CD14-positive monocyte (primary cell): ENCODE measurements at regions not wholly inside any gene's neighbourhood (a gene's known extent, or its start where the extent isn't known, plus 50 kb on each side); places are given as distances from the start of the nearest gene placed in this dataset.

ENCODE experiments used
- DNase-seq, 3 donors: peaks; one replicate each; pipeline ENCODE4 v3.0.0-alpha.2; 2011 to 2022
- H2AFZ ChIP-seq: 2 replicates; pipeline ENCODE4 v1.6.0; 2012; ENCODE audit warnings: mild to moderate bottlenecking, low read depth, low read length, inconsistent platforms; ENCODE audit not compliant: insufficient read depth, poor library complexity, severe bottlenecking
- H3K27ac ChIP-seq, 2 donors: 1 replicate in 1 of 2; 2 replicates in 1 of 2; pipeline ENCODE4 v1.5.1; 2012 to 2013; ENCODE audit warnings: low read length in 2 of 2, control low read depth in 1 of 2, inconsistent platforms in 1 of 2, low read depth in 1 of 2, mild to moderate bottlenecking in 1 of 2
- H3K27me3 ChIP-seq, 2 donors: one replicate each; pipeline versions ENCODE4 v1.6.0 to v1.6.1; 2011 to 2013; ENCODE audit warnings: low read length in 2 of 2; ENCODE audit not compliant: control insufficient read depth in 2 of 2, insufficient read depth in 2 of 2
- H3K36me3 ChIP-seq, 2 donors: replicated peaks in 1 of 2; 1 replicate in 1 of 2; 2 replicates in 1 of 2; pipeline versions ENCODE4 v1.5.1 to v1.6.1; 2012 to 2013; ENCODE audit warnings: low read length in 2 of 2, control low read depth in 1 of 2, inconsistent platforms in 1 of 2, mild to moderate bottlenecking in 1 of 2; ENCODE audit not compliant: insufficient read depth in 2 of 2, control insufficient read depth in 1 of 2
- H3K4me1 ChIP-seq, 2 donors: 1 replicate in 1 of 2; 2 replicates in 1 of 2; pipeline versions ENCODE4 v1.5.1 to v1.6.1; 2012 to 2013; ENCODE audit warnings: low read length in 2 of 2, control low read depth in 1 of 2, inconsistent platforms in 1 of 2, mild to moderate bottlenecking in 1 of 2, moderate library complexity in 1 of 2; ENCODE audit not compliant: insufficient read depth in 2 of 2, control insufficient read depth in 1 of 2
- H3K4me2 ChIP-seq: replicated peaks from 2 replicates; pipeline ENCODE3; 2012; ENCODE audit warnings: low read length, moderate library complexity, mild to moderate bottlenecking; ENCODE audit not compliant: poor library complexity, severe bottlenecking; ENCODE audit errors: extremely low read depth
- H3K4me3 ChIP-seq, 3 experiments: fragments of 200-600 bp in 1 of 3; sonication (generic) in 1 of 3; replicated peaks in 1 of 3; 1 replicate in 2 of 3; 2 replicates in 1 of 3; pipeline ENCODE4 v1.5.1; 2011 to 2013; ENCODE audit warnings: low read length in 3 of 3, mild to moderate bottlenecking in 3 of 3, control low read depth in 2 of 3, low read depth in 2 of 3, inconsistent platforms in 1 of 3, moderate library complexity in 1 of 3
- H3K79me2 ChIP-seq: 2 replicates; pipeline ENCODE4 v1.6.0; 2012; ENCODE audit warnings: mild to moderate bottlenecking, control low read depth, inconsistent platforms, low read length, moderate library complexity; ENCODE audit not compliant: insufficient read depth
- H3K9ac ChIP-seq: 2 replicates; pipeline ENCODE4 v1.6.0; 2017; ENCODE audit warnings: low read length, mild to moderate bottlenecking; ENCODE audit not compliant: insufficient read depth, poor library complexity, severe bottlenecking
- H3K9me3 ChIP-seq, 2 donors: replicated peaks in 1 of 2; 1 replicate in 1 of 2; 2 replicates in 1 of 2; pipeline versions ENCODE4 v1.5.1 to v1.6.1; 2012 to 2013; ENCODE audit warnings: low read length in 2 of 2, control low read depth in 1 of 2; ENCODE audit not compliant: control insufficient read depth in 1 of 2, insufficient read depth in 1 of 2
- H4K20me1 ChIP-seq: 2 replicates; pipeline ENCODE4 v1.6.0; 2012; ENCODE audit warnings: mild to moderate bottlenecking, low read length, control low read depth, moderate library complexity; ENCODE audit not compliant: insufficient read depth
- H3K27ac Mint-ChIP-seq, 7 donors: one replicate each; pipeline ENCODE4 v1.8.0; 2020; ENCODE audit warnings: mild to moderate bottlenecking in 7 of 7, mixed read lengths in 7 of 7, moderate library complexity in 6 of 7, inconsistent platforms in 2 of 7
- H3K27me3 Mint-ChIP-seq, 3 donors: one replicate each; pipeline ENCODE4 v1.8.0; 2021 to 2022; ENCODE audit warnings: low read depth in 3 of 3, mild to moderate bottlenecking in 3 of 3, mixed read lengths in 3 of 3, moderate library complexity in 3 of 3, inconsistent platforms in 1 of 3
- H3K36me3 Mint-ChIP-seq, 2 donors: one replicate each; pipeline ENCODE4 v1.8.0; 2020; ENCODE audit warnings: mixed read lengths in 2 of 2, inconsistent platforms in 1 of 2, mild to moderate bottlenecking in 1 of 2
- H3K4me1 Mint-ChIP-seq: one replicate; pipeline ENCODE4 v1.8.0; 2020; ENCODE audit warnings: mild to moderate bottlenecking, mixed read lengths
- H3K4me3 Mint-ChIP-seq, 2 donors: one replicate each; pipeline ENCODE4 v1.8.0; 2020; ENCODE audit warnings: mild to moderate bottlenecking in 2 of 2, mixed read lengths in 2 of 2, moderate library complexity in 1 of 2
- H3K9me3 Mint-ChIP-seq, 7 donors: one replicate each; pipeline ENCODE4 v1.8.0; 2020 to 2022; ENCODE audit warnings: mixed read lengths in 7 of 7, mild to moderate bottlenecking in 6 of 7, moderate library complexity in 6 of 7, inconsistent platforms in 2 of 7
- CTCF ChIP-seq: fragments of 200-600 bp; IDR thresholded peaks from one replicate; pipeline ENCODE4 v1.8.0; 2022; ENCODE audit warnings: antibody characterized with exemption, mild to moderate bottlenecking
- WGBS: methylation state at CpG from one replicate; pipeline ENCODE4 v1.1.5; 2013; ENCODE audit warnings: missing lambda C conversion rate; ENCODE audit not compliant: insufficient coverage; 5-methylcytosine and 5-hydroxymethylcytosine counted together
- intact Hi-C, 2 donors: fragments of 100-400 bp; cut with micrococcal nuclease; formaldehyde crosslinking; loops; one replicate each; pipeline versions ENCODE4 v1.15.0 to v1.15.1; 2023

DNA sequence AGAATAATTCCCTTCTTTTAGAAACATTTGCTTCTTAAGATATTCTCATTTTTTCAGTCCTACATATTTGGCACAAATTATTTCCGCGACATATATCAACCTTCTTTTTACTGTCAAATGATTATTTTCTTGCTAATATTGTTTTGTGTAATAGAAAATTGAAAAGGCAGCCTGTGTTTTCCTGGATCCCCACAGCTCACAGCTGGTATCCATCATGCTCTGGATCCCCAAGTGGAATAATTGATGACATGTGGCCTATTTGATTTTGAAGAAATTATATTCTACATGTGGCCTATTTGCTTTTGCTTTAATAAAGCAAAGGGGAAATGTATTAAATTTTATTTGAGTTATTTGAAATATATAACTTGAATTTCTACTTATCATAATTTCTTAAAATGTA is 199.4 kb upstream of the LUZP2 start:
- H3K9me3 Mint-ChIP-seq, result peaks cover 0 to 4% (median 2%) of the 10 kb centered on the region in 7 donors
- TF ChIP-seq CTCF, result no peak

GRCh38 chr11:24298146-24298545 is 198.7 kb upstream of the LUZP2 start:
- H3K36me3 Mint-ChIP-seq, result no peaks in the 10 kb centered on the region
- no peak overlapping the region for H2AFZ ChIP-seq
- H3K4me3 Mint-ChIP-seq, result no peak overlapping the region
- intact Hi-C loops, result no loop called here
- no peaks in the 10 kb centered on the region for H3K4me1 ChIP-seq
- no peak overlapping the region for H3K4me2 ChIP-seq
- no peaks in the 10 kb centered on the region for H3K79me2 ChIP-seq
- H3K27ac ChIP-seq, result no peak overlapping the region
- no peaks in the 10 kb centered on the region for H3K36me3 ChIP-seq
- peaks cover 0 to 3% of the 10 kb centered on the region in 2 donors for H3K9me3 ChIP-seq
- no peak overlapping the region for H3K9ac ChIP-seq
- no peak for TF ChIP-seq CTCF
- peaks cover 0 to 4% (median 2%) of the 10 kb centered on the region in 7 donors for H3K9me3 Mint-ChIP-seq
- no peaks in the 10 kb centered on the region for H3K4me1 Mint-ChIP-seq
- peaks cover 0 to 3% (median 0%) of the 10 kb centered on the region in 3 donors for H3K27me3 Mint-ChIP-seq
- H3K27ac Mint-ChIP-seq, result no peak overlapping the region
- no peaks in the 10 kb centered on the region for H3K27me3 ChIP-seq
- no peak overlapping the region for H3K4me3 ChIP-seq
- WGBS, result no CpG with 5 or more reads among the region's 2 CpGs
- DNase-seq, result no peak
- no peaks in the 10 kb centered on the region for H4K20me1 ChIP-seq

More for the DNA sequence above, 199.4 kb upstream of the LUZP2 start:
- Histone ChIP-seq H3K9me3 (peaks cover 0 to 3% of the 10 kb centered on the region in 2 donors), H3K27ac (no peak overlapping the region), H3K79me2 (no peaks in the 10 kb centered on the region), H2AFZ (no peak overlapping the region), H3K9ac (no peak overlapping the region), H3K4me3 (no peak overlapping the region), H3K36me3 (no peaks in the 10 kb centered on the region), H3K4me2 (no peak overlapping the region), H4K20me1 (no peaks in the 10 kb centered on the region), H3K27me3 (no peaks in the 10 kb centered on the region), H3K4me1 (no peaks in the 10 kb centered on the region)
- Mint-ChIP-seq H3K4me3 (no peak overlapping the region), H3K36me3 (no peaks in the 10 kb centered on the region), H3K27ac (no peak overlapping the region), H3K4me1 (no peaks in the 10 kb centered on the region), H3K27me3 (peaks cover 0 to 1% (median 0%) of the 10 kb centered on the region in 3 donors)
- intact Hi-C loops, result no loop called here
- no peak for DNase-seq
- WGBS, result no CpG with 5 or more reads among the region's 2 CpGs
